Ishikawa (cell line): ENCODE measurements at regions not wholly inside any gene's neighbourhood (a gene's known extent, or its start where the extent isn't known, plus 50 kb on each side); places are given as distances from the start of the nearest gene placed in this dataset.

Source experiments
- CEBPB ChIP-seq: IDR thresholded peaks from 2 replicates; pipeline ENCODE4 v1.6.1; 2012
- EGR1 ChIP-seq: IDR thresholded peaks from 2 replicates; pipeline ENCODE4 v1.6.1; 2012
- EP300 ChIP-seq: IDR thresholded peaks from 2 replicates; pipeline ENCODE4 v1.6.1; 2012; ENCODE audit warnings: borderline replicate concordance
- FOXM1 ChIP-seq: IDR thresholded peaks from 2 replicates; pipeline ENCODE4 v1.6.1; 2012; ENCODE audit warnings: low read depth, borderline replicate concordance
- NFIC ChIP-seq: IDR thresholded peaks from 2 replicates; pipeline ENCODE4 v1.6.1; 2012
- RAD21 ChIP-seq: IDR thresholded peaks from 2 replicates; pipeline ENCODE4 v1.6.1; 2012; ENCODE audit warnings: low read depth
- TAF1 ChIP-seq: IDR thresholded peaks from 2 replicates; pipeline ENCODE4 v1.6.1; 2012; ENCODE audit warnings: low read depth, mild to moderate bottlenecking
- TCF12 ChIP-seq: IDR thresholded peaks from 2 replicates; pipeline ENCODE4 v1.6.1; 2012; ENCODE audit warnings: low read depth
- TEAD4 ChIP-seq: IDR thresholded peaks from 2 replicates; pipeline ENCODE4 v1.6.1; 2012
- YY1 ChIP-seq: IDR thresholded peaks from 2 replicates; pipeline ENCODE4 v1.6.1; 2012; ENCODE audit warnings: low read depth
- ZBTB7A ChIP-seq: IDR thresholded peaks from 2 replicates; pipeline ENCODE4 v1.6.1; 2012; ENCODE audit warnings: low read depth
- TF ChIP-seq, protein P1 (sequence below): IDR thresholded peaks from 2 replicates; pipeline ENCODE4 v1.6.1; 2012
- TF ChIP-seq, protein P2 (sequence below): IDR thresholded peaks from 2 replicates; pipeline ENCODE4 v1.6.1; 2012; ENCODE audit warnings: low read depth, mild to moderate bottlenecking
- TF ChIP-seq, protein P3 (sequence below): IDR thresholded peaks from 2 replicates; pipeline ENCODE4 v1.6.1; 2012

DNA sequence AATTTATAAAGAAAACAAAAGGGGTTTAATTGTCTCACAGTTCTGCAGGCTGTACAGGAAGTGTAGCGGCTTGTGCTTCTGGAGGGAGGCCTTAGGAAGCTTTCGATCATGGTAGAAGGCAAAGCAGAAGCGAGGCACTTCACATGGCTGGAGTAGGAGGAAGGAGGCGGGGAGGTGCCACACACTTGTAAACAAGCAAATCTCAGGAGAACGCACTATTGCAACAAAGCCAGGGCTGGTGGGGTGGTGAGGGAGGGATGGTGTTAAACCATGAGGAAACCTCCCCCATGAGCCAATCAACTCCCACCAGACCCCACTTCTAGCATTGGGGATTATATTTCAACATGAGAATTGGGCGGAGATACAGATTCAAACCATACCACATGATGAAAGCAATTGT lies 1116.3 kb downstream of the FAT4 start:
- TF ChIP-seq TAF1 (no peak), FOXM1 (no peak), TCF12 (no peak), EP300 (no peak), RAD21 (no peak), EGR1 (no peak), CEBPB (no peak), NFIC (no peak), TEAD4 (no peak), YY1 (no peak), ZBTB7A (no peak)
- TF ChIP-seq, protein P1, sequence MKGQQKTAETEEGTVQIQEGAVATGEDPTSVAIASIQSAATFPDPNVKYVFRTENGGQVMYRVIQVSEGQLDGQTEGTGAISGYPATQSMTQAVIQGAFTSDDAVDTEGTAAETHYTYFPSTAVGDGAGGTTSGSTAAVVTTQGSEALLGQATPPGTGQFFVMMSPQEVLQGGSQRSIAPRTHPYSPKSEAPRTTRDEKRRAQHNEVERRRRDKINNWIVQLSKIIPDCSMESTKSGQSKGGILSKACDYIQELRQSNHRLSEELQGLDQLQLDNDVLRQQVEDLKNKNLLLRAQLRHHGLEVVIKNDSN, result no peak
- TF ChIP-seq, protein P2, sequence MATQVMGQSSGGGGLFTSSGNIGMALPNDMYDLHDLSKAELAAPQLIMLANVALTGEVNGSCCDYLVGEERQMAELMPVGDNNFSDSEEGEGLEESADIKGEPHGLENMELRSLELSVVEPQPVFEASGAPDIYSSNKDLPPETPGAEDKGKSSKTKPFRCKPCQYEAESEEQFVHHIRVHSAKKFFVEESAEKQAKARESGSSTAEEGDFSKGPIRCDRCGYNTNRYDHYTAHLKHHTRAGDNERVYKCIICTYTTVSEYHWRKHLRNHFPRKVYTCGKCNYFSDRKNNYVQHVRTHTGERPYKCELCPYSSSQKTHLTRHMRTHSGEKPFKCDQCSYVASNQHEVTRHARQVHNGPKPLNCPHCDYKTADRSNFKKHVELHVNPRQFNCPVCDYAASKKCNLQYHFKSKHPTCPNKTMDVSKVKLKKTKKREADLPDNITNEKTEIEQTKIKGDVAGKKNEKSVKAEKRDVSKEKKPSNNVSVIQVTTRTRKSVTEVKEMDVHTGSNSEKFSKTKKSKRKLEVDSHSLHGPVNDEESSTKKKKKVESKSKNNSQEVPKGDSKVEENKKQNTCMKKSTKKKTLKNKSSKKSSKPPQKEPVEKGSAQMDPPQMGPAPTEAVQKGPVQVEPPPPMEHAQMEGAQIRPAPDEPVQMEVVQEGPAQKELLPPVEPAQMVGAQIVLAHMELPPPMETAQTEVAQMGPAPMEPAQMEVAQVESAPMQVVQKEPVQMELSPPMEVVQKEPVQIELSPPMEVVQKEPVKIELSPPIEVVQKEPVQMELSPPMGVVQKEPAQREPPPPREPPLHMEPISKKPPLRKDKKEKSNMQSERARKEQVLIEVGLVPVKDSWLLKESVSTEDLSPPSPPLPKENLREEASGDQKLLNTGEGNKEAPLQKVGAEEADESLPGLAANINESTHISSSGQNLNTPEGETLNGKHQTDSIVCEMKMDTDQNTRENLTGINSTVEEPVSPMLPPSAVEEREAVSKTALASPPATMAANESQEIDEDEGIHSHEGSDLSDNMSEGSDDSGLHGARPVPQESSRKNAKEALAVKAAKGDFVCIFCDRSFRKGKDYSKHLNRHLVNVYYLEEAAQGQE, result no peak
- TF ChIP-seq, protein P3, sequence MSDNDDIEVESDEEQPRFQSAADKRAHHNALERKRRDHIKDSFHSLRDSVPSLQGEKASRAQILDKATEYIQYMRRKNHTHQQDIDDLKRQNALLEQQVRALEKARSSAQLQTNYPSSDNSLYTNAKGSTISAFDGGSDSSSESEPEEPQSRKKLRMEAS, result no peak
